ENCODE measurements at regions not wholly inside any gene's neighbourhood (a gene's known extent, or its start where the extent isn't known, plus 50 kb on each side); places are given as distances from the start of the nearest gene placed in this dataset.

DNA sequence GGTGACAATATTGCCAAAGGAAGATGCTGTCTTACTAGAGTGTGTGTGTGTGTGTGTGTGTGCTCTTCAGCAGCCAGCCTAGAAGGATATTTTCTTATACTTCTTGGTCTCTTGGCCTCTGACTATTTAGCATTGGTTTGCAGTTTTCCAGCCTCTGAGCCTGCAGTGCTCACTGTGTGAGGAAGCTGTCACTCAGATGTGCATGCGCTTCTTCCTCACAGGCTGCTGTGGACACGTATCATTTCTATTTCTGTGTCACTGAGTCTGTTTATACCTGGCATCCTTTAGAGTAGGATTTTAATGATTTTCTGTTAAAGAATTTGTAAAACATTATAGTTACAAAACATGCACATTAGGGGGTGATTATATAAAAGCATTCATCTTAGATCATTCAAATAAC lies 83.3 kb downstream of the ALDH8A1 start:
- DNase-seq, result no peak

DNA sequence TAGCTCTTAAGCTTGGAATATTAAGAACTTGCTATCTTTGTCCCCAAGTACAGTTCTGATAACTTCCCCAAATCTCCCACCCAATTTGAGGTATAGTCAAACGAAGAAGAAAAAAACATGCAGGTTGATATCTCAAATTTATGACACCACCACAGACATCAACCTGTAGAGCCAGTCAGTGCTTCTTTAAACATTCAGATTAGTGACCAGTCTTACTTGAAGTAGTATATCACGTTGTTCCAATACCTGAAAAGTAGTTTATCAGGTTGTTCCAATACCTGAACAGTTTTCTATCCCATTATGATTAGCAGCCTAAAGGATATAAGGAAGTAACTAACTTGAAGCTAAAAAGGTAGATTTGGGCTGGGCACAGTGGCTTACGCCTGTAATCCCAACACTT lies 85.3 kb downstream of the ALDH8A1 start:
- DNase-seq, result no peak

DNA sequence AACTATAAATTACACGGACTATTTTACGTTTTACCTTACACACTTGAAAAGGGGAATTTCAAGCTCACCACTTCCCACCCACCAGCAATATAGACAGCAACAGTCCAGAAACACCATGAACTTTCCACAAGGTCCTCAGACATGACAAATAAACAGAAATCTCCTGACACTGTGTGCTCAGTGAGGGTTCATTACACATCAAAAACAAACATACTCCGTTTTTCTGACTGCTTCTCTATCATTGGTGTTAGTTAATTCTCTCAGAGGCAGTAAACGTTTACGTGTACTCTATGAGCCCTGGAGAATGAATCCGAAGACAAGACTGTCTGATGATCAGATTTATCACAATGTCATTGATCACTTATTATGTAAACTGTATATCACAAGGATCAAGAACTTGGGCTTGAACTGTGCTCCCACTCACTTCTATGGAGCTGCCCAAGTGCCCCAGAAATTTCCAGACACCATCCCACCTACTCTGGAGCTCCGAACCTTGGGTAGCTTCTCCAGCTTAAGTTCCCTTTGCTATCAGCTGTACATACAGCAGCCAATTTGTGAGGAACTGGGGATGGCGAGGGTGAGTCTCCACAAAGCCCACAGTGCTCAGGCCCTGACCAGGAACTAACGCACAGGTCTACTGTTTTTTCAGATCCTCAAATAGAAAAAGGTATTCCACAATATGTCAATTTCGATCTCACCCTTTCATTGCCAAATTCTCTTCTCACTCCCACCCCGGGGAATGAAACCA lies 86.0 kb downstream of the ALDH8A1 start:
- DNase-seq, result no peak

DNA sequence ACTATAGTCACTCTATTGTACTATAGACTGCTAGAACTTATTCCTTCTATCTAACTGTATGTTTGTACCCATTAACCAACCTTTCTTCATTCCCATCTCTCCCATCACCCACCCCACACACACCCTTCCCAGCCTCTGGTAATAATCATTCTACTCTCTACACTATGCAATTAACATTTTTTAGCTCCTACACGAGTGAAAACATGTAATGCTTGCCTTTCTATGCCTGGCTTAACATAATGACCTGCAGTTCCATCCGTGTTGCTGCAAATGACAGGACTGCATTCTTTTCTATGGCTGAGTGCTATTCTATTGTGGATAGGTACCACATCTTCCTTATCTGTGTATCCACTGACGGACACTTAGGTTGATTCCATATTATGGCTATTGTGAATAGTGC lies 95.5 kb downstream of the ALDH8A1 start:
- DNase-seq, result no peak

DNA sequence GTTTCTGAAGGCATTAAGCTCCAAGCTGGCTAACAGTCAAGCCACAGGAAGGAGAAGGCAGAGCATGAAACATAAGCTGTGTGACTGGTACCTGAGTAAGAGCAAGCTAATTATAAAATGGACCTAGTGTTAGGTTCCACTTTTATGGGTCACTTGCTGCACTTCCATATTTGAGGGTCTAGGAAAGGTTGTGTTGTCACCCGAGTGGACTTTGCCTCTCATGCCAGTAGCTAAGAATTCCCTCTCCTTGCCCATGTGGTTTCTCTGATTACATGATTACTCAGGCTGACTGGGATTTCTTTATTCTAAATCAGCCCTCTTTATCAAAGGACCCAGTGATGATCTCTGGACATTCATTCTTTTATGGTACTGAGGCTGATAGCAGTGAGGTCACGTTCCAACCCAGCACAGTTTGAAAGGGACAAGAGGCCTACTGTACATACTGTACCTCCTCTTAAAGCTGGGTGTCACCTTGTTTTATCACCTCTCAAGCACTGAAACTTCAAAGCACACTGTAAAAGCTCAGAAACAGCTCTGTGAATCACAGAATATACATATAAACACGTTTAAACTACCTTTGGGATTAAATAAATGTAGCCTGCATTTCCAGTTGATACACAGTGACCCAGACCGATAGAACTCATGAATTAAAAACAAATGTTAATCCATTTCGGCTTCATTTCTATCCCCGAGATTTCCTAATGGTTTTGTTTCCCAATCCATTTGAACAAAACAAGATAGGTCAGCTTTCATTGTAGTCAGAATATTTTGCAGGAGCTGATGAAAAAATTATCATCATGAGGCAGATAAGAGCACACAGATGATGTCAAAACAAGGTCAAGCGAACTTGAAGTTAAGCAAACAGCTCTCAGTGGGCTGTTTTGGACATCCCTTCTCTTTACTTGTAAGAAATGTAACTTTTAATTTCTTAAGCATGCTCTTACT lies 96.5 kb downstream of the ALDH8A1 start:
- no peak for DNase-seq

DNA sequence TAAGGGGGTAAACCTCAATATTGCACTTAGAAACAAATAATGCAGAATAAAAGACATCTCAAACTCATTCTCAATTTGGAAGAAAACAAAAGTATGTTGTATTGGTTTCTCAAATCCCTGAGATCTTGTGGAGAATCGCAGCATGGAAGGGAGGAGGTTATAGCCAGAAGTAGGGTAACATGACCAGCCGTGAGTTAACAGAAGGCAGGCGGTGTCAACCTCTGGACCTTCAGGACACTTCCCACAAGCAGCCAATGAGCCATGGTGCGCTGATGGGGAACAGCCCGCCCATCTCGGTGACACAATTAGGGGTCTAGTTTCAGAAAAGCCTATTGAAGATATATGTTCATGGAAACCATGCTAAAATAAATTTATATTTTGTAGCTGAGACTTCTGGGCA lies 98.4 kb downstream of the ALDH8A1 start:
- no peak for DNase-seq

DNA sequence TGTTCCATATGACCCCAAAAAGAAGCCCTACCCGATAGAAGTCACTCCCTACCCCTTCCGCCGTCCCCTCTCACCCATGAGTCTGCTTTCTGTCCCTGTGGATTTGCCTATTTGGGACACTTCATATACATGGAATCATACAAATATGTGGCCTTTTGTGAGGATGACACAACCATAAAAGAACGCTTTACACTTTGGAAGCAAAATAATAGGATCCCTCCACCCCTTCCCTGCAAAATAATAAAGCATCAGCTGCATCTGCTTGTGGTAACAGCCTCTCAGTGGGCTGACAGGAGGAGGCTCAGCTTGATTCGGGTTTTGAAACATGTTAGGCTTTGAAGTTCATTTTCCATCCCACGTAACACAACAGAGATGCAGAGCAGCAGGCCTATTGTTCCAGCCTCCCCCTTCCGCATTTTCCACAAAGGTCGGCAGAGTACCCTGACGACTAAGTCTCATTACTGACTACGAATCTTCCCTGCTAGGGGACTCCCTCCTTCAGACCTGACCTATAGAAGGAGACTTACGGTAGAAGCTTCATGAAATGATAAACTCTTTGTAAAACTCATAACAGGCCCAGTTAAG lies 99.1 kb downstream of the ALDH8A1 start:
- no peak for DNase-seq

DNA sequence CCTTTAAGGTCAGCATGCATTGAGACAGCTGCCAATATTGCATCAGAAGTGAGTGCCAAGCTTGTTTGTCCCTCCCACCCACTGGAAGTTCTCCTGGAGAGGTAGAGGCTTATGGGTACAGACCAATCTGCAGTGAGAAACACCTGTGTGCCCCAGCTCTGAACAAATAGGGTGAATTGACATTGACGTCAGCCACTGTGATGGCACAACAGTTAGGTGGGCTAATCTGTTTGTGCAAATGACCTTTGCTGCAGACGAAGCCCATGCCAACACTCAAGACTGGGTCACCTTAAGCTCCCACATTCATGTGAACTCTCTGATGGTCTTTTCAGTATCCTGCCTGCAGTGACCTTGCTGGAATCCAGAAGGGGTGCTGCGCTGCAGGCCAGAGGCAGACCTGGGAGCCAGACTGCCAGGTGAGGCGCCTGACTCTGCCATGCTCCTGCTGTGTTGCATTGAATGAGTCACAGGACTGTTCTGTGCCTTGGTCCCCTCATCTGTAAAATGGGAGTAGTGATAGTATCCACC lies 99.9 kb downstream of the ALDH8A1 start:
- no peak for DNase-seq

DNA sequence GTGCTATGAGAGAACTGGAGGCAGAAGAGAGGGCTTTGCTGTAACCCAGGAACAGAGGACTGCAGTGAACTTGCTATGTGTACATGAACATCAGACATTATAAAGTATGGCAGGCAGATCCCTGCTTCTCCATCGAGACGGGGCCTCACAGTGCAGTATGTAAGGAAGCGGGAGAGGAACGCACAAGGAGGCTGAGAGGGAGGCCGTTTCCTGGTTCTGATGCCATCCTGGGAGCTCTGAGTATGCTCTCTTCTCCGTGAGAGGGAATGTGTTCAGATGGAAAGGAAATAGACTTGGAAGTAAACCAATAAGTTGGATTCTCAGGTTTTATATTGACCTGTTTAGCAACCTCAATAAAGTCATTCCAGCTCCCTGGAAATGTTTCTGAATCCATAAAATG lies 101.8 kb downstream of the ALDH8A1 start:
- DNase-seq, result no peak

DNA sequence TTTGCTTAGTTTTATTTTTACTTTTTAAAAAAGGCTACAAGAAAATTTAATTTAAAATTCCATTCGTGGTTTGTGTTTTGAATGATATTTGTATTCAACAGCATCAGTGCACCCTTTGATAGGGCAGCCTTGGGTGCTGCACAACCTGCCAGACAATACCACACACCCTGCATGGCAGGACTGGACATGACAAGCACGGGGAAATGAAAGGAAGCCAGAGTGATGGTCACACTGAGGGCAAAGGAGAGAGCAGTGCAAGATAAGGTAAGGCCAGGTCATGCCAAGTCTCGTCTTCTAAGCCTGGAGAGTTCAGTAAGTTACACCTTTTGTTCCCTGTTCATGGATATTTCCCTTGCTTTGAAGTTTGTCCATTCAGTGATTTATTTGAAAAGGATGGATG lies 103.0 kb downstream of the ALDH8A1 start:
- no peak for DNase-seq

DNA sequence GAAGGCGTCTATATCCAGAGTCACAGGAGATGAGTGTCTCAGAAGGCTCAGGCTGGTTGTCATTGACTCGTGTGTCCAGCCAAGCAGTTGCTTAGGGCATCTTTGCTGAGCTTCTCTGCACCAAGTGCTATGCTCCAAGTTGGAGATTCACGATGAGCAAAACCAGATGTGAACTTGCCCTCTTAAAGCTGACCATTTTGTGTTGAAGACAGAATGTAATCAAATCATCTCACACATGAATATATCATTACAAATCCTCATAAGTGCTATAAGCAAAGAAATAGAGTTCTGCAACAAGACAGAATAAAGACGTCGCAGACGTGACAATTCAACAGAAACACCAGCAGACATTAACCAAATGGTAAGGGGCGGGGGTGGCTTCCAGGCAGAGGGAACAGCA lies 103.9 kb downstream of the ALDH8A1 start:
- DNase-seq, result no peak

DNA sequence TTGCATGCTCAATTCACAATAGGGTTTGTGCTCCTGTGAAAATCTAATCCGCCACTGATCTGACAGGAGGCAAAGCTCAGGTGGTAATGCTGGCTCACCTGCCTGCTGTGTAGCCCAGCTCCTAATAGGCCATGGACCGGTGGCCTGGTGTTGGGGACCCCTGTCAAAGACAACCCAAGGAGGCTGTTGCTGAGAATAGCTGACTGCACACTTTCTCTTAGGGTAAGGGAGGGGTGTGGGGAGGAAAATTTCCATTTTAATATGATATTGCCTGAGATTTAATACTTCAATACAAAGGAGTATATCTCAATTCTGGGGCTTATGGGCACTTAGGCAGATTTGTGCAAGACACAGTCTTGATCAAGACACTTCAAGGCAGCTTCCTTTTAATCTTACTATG lies 105.8 kb downstream of the ALDH8A1 start:
- DNase-seq, result no peak

DNA sequence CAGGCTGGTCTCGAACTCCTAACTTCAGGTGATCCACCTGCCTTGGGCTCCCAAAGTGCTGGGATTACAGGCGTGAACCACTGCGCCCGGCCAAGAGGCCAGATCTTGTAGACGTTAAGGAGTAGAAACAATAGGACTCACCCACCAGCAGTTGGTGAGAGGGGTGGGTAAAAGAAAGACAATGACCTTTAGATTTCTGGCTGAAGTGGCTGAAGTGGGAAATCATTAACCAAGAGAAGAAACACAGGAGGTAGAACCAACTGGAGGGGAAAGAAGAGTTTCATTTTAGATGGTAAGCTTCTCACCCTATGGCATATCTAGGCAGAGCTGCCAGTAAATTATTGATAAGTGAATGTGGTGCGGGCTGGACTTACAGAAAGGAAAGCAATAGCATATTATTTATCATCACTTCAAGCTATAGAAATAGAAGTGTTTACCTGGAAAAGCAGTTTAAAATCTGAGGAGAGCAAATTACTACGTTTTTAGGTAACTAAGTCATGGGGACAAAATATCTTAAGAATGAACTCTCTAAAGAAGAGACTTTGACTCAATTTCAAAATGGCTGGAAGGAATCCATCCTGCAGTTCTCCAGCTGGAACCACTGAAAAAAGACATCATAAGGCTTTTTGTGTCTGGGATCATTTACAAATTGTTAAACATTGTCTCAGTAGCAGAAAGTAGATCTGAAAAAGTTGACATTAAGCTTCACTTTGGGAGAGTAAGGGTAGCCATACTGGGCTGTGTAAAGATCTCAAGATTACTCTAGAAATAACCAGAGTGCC lies 109.6 kb downstream of the ALDH8A1 start:
- DNase-seq, result no peak

DNA sequence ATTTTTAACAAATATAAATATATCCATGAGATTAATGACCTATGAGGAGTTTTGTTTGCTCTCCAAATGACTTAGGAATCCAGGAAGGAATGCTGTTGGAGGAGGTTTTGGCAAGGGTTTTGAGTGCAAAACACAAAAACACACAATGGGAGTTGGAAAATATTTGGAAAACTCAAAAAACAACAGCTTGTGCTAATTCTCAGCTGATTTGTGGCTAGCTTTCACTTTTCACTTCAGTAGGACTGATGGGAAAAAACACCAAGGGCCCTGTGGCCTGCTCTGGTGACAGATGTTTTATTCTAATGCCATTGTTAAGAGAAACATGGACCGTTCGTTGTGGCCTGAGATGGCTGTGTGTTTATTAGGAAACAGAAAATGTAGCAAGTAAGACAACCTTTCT lies 113.9 kb downstream of the ALDH8A1 start:
- DNase-seq, result no peak

DNA sequence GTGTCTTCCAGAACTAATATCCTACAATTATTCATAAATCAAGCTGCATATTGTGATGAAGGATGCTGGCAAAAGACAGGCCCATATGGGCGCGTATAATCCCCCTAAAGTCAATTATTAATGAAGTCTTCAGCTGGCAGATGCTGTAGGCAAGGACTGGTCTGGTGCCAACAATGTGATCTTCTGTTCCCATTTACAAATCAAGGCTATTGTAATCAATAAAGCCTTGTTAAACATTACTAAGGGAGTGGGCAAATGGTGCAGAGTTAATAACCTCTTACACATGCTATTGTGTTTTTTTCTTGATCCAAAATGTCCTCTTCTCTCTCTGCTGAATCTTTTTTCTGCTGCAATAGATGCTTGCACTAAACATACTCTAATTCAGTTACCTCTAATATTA lies 119.0 kb downstream of the ALDH8A1 start:
- no peak for DNase-seq

DNA sequence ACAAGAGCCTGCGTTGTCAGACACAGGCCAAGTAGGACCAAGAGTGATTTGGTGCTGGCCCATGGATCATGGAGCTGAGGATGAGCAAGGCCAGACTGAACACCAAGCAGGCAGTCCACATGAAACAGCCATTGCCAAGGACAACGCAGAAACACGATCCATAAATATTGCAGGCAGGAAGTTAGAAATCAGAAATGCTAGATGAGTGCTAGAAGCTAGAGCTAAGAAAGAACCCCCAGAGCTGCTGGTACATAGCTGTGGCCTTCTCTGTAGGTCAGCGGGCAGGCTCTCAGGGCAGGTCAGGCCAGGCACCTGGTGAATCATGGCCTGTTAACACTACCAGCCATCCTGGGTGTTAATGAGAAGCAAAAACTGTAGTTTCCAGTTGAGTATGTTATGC lies 119.7 kb downstream of the ALDH8A1 start:
- no peak for DNase-seq

DNA sequence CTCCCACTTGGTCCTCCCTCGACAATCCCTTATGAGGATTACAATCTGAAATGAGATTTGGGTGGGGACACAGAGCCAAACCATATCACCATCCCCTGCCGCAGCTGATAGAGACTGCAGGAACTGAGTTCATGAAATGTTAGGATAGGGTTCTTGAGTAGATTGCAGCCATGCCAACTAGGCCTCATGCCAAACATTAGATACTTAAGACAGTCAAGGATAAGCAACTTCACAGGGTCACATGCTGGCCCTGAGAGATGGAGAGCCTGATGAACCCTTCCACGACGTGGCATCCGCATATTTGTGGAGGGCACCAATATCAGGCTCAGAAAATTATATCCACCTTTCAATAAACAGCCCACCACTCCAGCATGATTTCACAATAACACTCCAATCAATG lies 121.3 kb downstream of the ALDH8A1 start:
- DNase-seq, result no peak

DNA sequence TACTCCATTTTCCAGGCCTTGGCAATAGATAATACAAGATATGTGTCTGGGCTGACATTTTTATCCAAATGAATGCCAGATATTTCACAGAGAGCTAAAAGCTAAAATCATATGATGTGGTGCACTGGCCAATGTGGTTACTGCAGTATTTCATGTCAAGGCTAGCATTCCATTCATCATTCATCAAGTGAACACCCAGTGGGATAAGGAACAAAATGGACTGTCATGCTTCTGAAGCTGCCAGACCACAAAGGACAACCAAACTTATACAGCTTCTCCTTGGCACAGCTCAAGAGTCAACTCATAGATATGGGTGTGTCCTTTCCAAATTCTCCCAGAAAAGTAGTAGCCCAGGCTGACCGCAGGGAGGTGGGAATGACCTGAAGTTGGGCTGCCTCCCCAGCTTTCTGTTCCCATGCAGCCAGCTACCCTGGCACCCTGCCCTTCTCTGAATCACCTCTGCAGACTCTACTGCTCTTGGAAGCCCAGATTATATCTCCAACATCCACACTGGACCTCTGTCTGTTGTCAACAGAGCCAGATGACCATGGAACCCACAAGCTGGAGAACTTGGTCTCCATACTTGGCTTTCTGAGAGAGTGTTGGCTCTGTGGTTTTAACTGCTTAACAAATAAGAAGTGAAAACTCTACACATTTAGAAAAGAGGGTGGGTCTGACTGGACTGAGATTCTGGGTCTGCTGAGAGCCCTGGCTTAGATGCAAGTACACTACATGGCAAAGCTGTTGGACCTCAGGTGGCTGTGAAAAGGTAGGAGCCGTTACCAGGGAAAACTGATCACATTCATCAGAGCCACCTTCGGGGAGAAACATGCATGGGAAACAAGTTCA lies 122.8 kb downstream of the ALDH8A1 start:
- no peak for DNase-seq

DNA sequence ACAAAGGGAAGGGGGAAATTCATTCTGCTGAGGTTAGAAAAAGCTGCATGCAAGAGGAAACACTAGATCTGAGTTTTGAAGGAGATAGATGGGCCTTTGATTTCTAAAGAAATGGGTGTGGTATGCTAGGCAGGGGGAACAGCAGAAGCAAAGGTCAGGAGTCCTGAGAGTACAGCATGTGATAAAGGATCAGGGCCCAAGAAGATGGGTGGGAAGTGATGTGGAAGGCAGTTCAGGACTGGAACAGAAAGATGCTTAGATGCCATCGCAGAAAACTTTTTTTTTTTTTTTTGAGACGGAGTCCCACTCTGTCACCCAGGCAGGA lies 126.2 kb downstream of the ALDH8A1 start:
- DNase-seq, result no peak

DNA sequence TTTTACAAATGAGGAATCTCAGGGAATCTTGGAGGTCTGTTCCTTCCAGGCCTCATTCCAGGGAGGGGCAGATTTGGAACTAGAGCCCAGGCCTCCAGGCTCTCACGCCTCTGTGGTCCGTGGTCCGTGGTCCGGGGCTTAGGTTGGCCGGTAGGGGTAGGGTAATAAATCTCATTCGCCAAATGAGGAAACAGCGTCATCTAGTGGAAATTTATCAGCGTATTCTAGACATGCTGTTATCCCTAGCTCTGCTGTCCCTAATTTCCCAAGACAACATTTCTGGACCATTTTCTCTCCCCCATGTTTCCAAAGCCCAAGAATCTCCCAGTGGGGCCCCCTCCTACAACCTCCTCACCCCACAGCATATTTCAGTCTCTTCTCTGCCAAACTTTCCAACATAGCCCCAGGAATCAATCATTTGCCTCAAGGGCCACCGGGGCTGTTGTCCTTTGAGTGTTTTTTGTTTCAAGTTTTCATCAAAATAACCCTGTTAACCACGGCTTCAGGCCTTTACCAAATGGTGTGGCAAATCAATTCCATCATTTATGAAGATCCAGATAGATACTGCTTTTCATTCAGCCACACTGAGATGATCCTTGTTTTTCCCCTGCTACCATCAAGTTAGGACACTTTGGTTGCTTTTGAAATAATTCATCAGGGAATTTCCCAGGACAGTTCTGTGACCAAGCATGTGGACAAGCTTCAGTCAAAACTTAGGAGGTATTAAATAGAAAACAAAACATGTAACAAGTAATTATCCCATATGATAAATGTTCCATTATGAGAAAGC lies 126.8 kb downstream of the ALDH8A1 start:
- DNase-seq, result peak; percentile 3 to 20
